ENCODE measurements at regions not wholly inside any gene's neighbourhood (a gene's known extent, or its start where the extent isn't known, plus 50 kb on each side); places are given as distances from the start of the nearest gene placed in this dataset.

GRCh38 chr9:84486663-84487062 lies 146.1 kb upstream of the SLC28A3 start:
- Histone ChIP-seq H3K27me3 (ENCODE audit: insufficient read depth, low read length) (no peaks in the 10 kb centered on the region), H3K9ac (ENCODE audit: low read depth, low read length) (no peak overlapping the region), H3K36me3 (ENCODE audit: insufficient read depth, low read depth, low read length) (no peaks in the 10 kb centered on the region), H3K27ac (ENCODE audit: low read length) (no peak overlapping the region), H3K4me1 (ENCODE audit: insufficient read depth, low read length) (no peaks in the 10 kb centered on the region), H3K9me3 (ENCODE audit: insufficient read depth, low read depth, low read length) (no peaks in the 10 kb centered on the region), H3K4me3 (ENCODE audit: low read length) (no peak overlapping the region)

GRCh38 chr9:84490206-84490841 lies 149.8 kb upstream of the SLC28A3 start:
- no peak overlapping the region for H3K27ac ChIP-seq (ENCODE audit: low read length)
- no peaks in the 10 kb centered on the region for H3K9me3 ChIP-seq (ENCODE audit: insufficient read depth, low read depth, low read length)
- H3K36me3 ChIP-seq (ENCODE audit: insufficient read depth, low read depth, low read length), result no peaks in the 10 kb centered on the region
- H3K9ac ChIP-seq (ENCODE audit: low read depth, low read length), result no peak overlapping the region
- no peaks in the 10 kb centered on the region for H3K4me1 ChIP-seq (ENCODE audit: insufficient read depth, low read length)
- no peaks in the 10 kb centered on the region for H3K27me3 ChIP-seq (ENCODE audit: insufficient read depth, low read length)
- no peak overlapping the region for H3K4me3 ChIP-seq (ENCODE audit: low read length)

- H3K27me3 ChIP-seq (ENCODE audit: insufficient read depth, low read length), result no peaks in the 10 kb centered on the region
- no peaks in the 10 kb centered on the region for H3K4me1 ChIP-seq (ENCODE audit: insufficient read depth, low read length)
- H3K9ac ChIP-seq (ENCODE audit: low read depth, low read length), result no peak overlapping the region
- H3K9me3 ChIP-seq (ENCODE audit: insufficient read depth, low read depth, low read length), result no peaks in the 10 kb centered on the region
- H3K36me3 ChIP-seq (ENCODE audit: insufficient read depth, low read depth, low read length), result no peaks in the 10 kb centered on the region
- no peak overlapping the region for H3K4me3 ChIP-seq (ENCODE audit: low read length)
- no peak overlapping the region for H3K27ac ChIP-seq (ENCODE audit: low read length)
Measured at GRCh38 chr9:84490842-84491325, 150.3 kb upstream of the SLC28A3 start.

GRCh38 chr9:84492366-84493159 lies 152.0 kb upstream of the SLC28A3 start:
- no peaks in the 10 kb centered on the region for H3K27me3 ChIP-seq (ENCODE audit: insufficient read depth, low read length)
- no peaks in the 10 kb centered on the region for H3K4me1 ChIP-seq (ENCODE audit: insufficient read depth, low read length)
- no peak overlapping the region for H3K9ac ChIP-seq (ENCODE audit: low read depth, low read length)
- H3K36me3 ChIP-seq (ENCODE audit: insufficient read depth, low read depth, low read length), result no peaks in the 10 kb centered on the region
- H3K27ac ChIP-seq (ENCODE audit: low read length), result no peak overlapping the region
- no peak overlapping the region for H3K4me3 ChIP-seq (ENCODE audit: low read length)
- no peaks in the 10 kb centered on the region for H3K9me3 ChIP-seq (ENCODE audit: insufficient read depth, low read depth, low read length)

GRCh38 chr9:84493284-84493947 lies 152.9 kb upstream of the SLC28A3 start:
- Histone ChIP-seq H3K4me3 (ENCODE audit: low read length) (no peak overlapping the region), H3K9me3 (ENCODE audit: insufficient read depth, low read depth, low read length) (no peaks in the 10 kb centered on the region), H3K4me1 (ENCODE audit: insufficient read depth, low read length) (no peaks in the 10 kb centered on the region), H3K27ac (ENCODE audit: low read length) (no peak overlapping the region), H3K9ac (ENCODE audit: low read depth, low read length) (no peak overlapping the region), H3K36me3 (ENCODE audit: insufficient read depth, low read depth, low read length) (no peaks in the 10 kb centered on the region), H3K27me3 (ENCODE audit: insufficient read depth, low read length) (no peaks in the 10 kb centered on the region)

- Histone ChIP-seq H3K4me1 (ENCODE audit: insufficient read depth, low read length) (no peaks in the 10 kb centered on the region), H3K27me3 (ENCODE audit: insufficient read depth, low read length) (no peaks in the 10 kb centered on the region), H3K36me3 (ENCODE audit: insufficient read depth, low read depth, low read length) (no peaks in the 10 kb centered on the region), H3K4me3 (ENCODE audit: low read length) (no peak overlapping the region), H3K9me3 (ENCODE audit: insufficient read depth, low read depth, low read length) (no peaks in the 10 kb centered on the region), H3K9ac (ENCODE audit: low read depth, low read length) (no peak overlapping the region), H3K27ac (ENCODE audit: low read length) (no peak overlapping the region)
Measured at GRCh38 chr9:84499969-84500582, 159.5 kb upstream of the SLC28A3 start.

- H3K9ac ChIP-seq (ENCODE audit: low read depth, low read length), result no peak overlapping the region
- no peaks in the 10 kb centered on the region for H3K36me3 ChIP-seq (ENCODE audit: insufficient read depth, low read depth, low read length)
Measured at GRCh38 chr9:84500826-84501225, 160.3 kb upstream of the SLC28A3 start.

GRCh38 chr9:84501587-84501986 lies 161.0 kb upstream of the SLC28A3 start:
- Histone ChIP-seq H3K9me3 (ENCODE audit: insufficient read depth, low read depth, low read length) (no peaks in the 10 kb centered on the region; the same call in 1 of the 2 replicates), H3K9ac (ENCODE audit: low read depth, low read length) (no peak overlapping the region), H3K27ac (ENCODE audit: low read length) (no peak overlapping the region), H3K4me1 (ENCODE audit: insufficient read depth, low read length) (no peaks in the 10 kb centered on the region), H3K36me3 (ENCODE audit: insufficient read depth, low read depth, low read length) (no peaks in the 10 kb centered on the region), H3K4me3 (ENCODE audit: low read length) (no peak overlapping the region), H3K27me3 (ENCODE audit: insufficient read depth, low read length) (no peaks in the 10 kb centered on the region)

More at GRCh38 chr9:84500826-84501225, 160.3 kb upstream of the SLC28A3 start:
- Histone ChIP-seq H3K4me3 (ENCODE audit: low read length) (no peak overlapping the region), H3K4me1 (ENCODE audit: insufficient read depth, low read length) (no peaks in the 10 kb centered on the region), H3K27ac (ENCODE audit: low read length) (no peak overlapping the region), H3K9me3 (ENCODE audit: insufficient read depth, low read depth, low read length) (no peaks in the 10 kb centered on the region), H3K27me3 (ENCODE audit: insufficient read depth, low read length) (no peaks in the 10 kb centered on the region)

GRCh38 chr9:84502066-84502465 lies 161.5 kb upstream of the SLC28A3 start:
- no peaks in the 10 kb centered on the region for H3K36me3 ChIP-seq (ENCODE audit: insufficient read depth, low read depth, low read length)
- H3K9me3 ChIP-seq (ENCODE audit: insufficient read depth, low read depth, low read length), result peaks cover 5% of the 10 kb centered on the region; the same call in 1 of the 2 replicates
- no peak overlapping the region for H3K4me3 ChIP-seq (ENCODE audit: low read length)
- no peaks in the 10 kb centered on the region for H3K27me3 ChIP-seq (ENCODE audit: insufficient read depth, low read length)
- no peak overlapping the region for H3K9ac ChIP-seq (ENCODE audit: low read depth, low read length)
- no peak overlapping the region for H3K27ac ChIP-seq (ENCODE audit: low read length)
- no peaks in the 10 kb centered on the region for H3K4me1 ChIP-seq (ENCODE audit: insufficient read depth, low read length)

GRCh38 chr9:84504360-84504759 lies 163.8 kb upstream of the SLC28A3 start:
- Histone ChIP-seq H3K9me3 (ENCODE audit: insufficient read depth, low read depth, low read length) (peaks cover 6% of the 10 kb centered on the region; the same call in 1 of the 2 replicates), H3K27me3 (ENCODE audit: insufficient read depth, low read length) (no peaks in the 10 kb centered on the region), H3K4me3 (ENCODE audit: low read length) (no peak overlapping the region), H3K4me1 (ENCODE audit: insufficient read depth, low read length) (no peaks in the 10 kb centered on the region), H3K27ac (ENCODE audit: low read length) (no peak overlapping the region), H3K36me3 (ENCODE audit: insufficient read depth, low read depth, low read length) (no peaks in the 10 kb centered on the region), H3K9ac (ENCODE audit: low read depth, low read length) (no peak overlapping the region)

- Histone ChIP-seq H3K27me3 (ENCODE audit: insufficient read depth, low read length) (no peaks in the 10 kb centered on the region), H3K4me3 (ENCODE audit: low read length) (no peak overlapping the region), H3K4me1 (ENCODE audit: insufficient read depth, low read length) (no peaks in the 10 kb centered on the region), H3K9me3 (ENCODE audit: insufficient read depth, low read depth, low read length) (0 out of 2 replicates have a peak, but pooled peaks cover 6% of the 10 kb centered on the region), H3K9ac (ENCODE audit: low read depth, low read length) (no peak overlapping the region), H3K27ac (ENCODE audit: low read length) (no peak overlapping the region), H3K36me3 (ENCODE audit: insufficient read depth, low read depth, low read length) (no peaks in the 10 kb centered on the region)
Measured at GRCh38 chr9:84511651-84512050, 157.9 kb upstream of the NTRK2 start.

All from iPS-20b (cell line).